ENCODE measurements at regions not wholly inside any gene's neighbourhood (a gene's known extent, or its start where the extent isn't known, plus 50 kb on each side); places are given as distances from the start of the nearest gene placed in this dataset.

DNA sequence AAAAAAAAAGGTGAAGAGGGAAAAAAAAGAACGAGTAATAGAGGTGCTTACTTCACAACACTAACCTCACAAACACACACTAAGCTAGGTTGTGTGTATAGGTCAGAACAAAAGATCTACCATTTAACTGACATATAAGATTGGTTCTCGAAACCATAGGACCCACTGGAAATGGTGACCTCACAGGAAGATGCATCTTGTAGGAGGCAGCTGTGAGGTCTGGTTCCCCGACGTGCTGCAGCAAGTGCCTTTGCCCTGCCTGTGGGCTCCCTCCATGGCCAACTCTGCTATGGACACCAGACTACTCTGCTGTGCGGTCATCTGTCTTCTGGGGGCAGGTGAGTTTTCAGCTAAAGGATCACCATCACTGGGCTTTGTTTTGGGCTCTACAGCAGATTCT is 133.8 kb upstream of the PRSS1 start:
- TF ChIP-seq, protein P1, sequence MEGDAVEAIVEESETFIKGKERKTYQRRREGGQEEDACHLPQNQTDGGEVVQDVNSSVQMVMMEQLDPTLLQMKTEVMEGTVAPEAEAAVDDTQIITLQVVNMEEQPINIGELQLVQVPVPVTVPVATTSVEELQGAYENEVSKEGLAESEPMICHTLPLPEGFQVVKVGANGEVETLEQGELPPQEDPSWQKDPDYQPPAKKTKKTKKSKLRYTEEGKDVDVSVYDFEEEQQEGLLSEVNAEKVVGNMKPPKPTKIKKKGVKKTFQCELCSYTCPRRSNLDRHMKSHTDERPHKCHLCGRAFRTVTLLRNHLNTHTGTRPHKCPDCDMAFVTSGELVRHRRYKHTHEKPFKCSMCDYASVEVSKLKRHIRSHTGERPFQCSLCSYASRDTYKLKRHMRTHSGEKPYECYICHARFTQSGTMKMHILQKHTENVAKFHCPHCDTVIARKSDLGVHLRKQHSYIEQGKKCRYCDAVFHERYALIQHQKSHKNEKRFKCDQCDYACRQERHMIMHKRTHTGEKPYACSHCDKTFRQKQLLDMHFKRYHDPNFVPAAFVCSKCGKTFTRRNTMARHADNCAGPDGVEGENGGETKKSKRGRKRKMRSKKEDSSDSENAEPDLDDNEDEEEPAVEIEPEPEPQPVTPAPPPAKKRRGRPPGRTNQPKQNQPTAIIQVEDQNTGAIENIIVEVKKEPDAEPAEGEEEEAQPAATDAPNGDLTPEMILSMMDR (conservative IDR thresholded peaks at IDR 0.05; ENCODE audit: low read length), result no peak
- TF ChIP-seq EZH2phosphoT487 (IDR thresholded peaks at IDR 0.05; ENCODE audit: borderline replicate concordance), result no peak

Data from Loucy (cell line).